Putamen (tissue), 1 donor: ENCODE measurements at regions not wholly inside any gene's neighbourhood (a gene's known extent, or its start where the extent isn't known, plus 50 kb on each side); places are given as distances from the start of the nearest gene placed in this dataset.

Source experiments
- DNase-seq: peaks from one replicate; pipeline ENCODE4 v3.0.0-alpha.2; 2016; ENCODE audit warnings: low spot score

- no peak for DNase-seq
Observed at GRCh38 chr7:131610007-131610406, 53.6 kb upstream of the PODXL start.

GRCh38 chr7:131608116-131608500 lies 51.7 kb upstream of the PODXL start:
- no peak for DNase-seq

- peak; percentile 69 for DNase-seq
Observed at GRCh38 chr7:131607291-131608115, 51.1 kb upstream of the PODXL start.

GRCh38 chr7:131606346-131607290 lies 50.2 kb upstream of the PODXL start:
- no peak for DNase-seq
